DMS 273 treated with DMSO at 0.1 percent for 48 hours (cell line): ENCODE measurements at regions not wholly inside any gene's neighbourhood (a gene's known extent, or its start where the extent isn't known, plus 50 kb on each side); places are given as distances from the start of the nearest gene placed in this dataset.

Source experiments
- DNase-seq: peaks from one replicate; lab custom pipeline; 2025; lab: John Stamatoyannopoulos, UW

GRCh38 chr13:111476197-111476596 is 155.8 kb downstream of the TEX29 start:
- no peak for DNase-seq

- DNase-seq: no peak
Measured at GRCh38 chr13:111479412-111479811, 159.0 kb downstream of the TEX29 start.

GRCh38 chr13:111480503-111480902 is 160.1 kb downstream of the TEX29 start:
- no peak for DNase-seq

GRCh38 chr13:111480976-111481375 is 160.5 kb downstream of the TEX29 start:
- no peak for DNase-seq

- DNase-seq: no peak
Measured at GRCh38 chr13:111482126-111482525, 161.7 kb downstream of the TEX29 start.

- DNase-seq: no peak
Measured at GRCh38 chr13:111482806-111483620, 162.6 kb downstream of the TEX29 start.

GRCh38 chr13:111483621-111483987 is 163.2 kb downstream of the TEX29 start:
- DNase-seq: no peak

GRCh38 chr13:111484141-111484925 is 163.9 kb downstream of the TEX29 start:
- DNase-seq: no peak

- no peak for DNase-seq
Measured at GRCh38 chr13:111484959-111485358, 164.5 kb downstream of the TEX29 start.

GRCh38 chr13:111485491-111486250 is 165.2 kb downstream of the TEX29 start:
- DNase-seq: no peak

- DNase-seq: no peak
Measured at GRCh38 chr13:111486331-111486730, 165.9 kb downstream of the TEX29 start.

GRCh38 chr13:111486801-111487200 is 166.4 kb downstream of the TEX29 start:
- no peak for DNase-seq

GRCh38 chr13:111488486-111489132 is 168.2 kb downstream of the TEX29 start:
- DNase-seq: no peak

GRCh38 chr13:111489301-111489700 is 168.9 kb downstream of the TEX29 start:
- no peak for DNase-seq

GRCh38 chr13:111490611-111491010 is 170.2 kb downstream of the TEX29 start:
- no peak for DNase-seq

GRCh38 chr13:111491021-111491420 is 170.6 kb downstream of the TEX29 start:
- no peak for DNase-seq

GRCh38 chr13:111491659-111492058 is 171.2 kb downstream of the TEX29 start:
- DNase-seq: no peak

GRCh38 chr13:111492341-111492950 is 172.0 kb downstream of the TEX29 start:
- DNase-seq: no peak

GRCh38 chr13:111492958-111493357 is 172.5 kb downstream of the TEX29 start:
- DNase-seq: no peak

- DNase-seq: no peak
Measured at GRCh38 chr13:111493468-111493867, 173.0 kb downstream of the TEX29 start.

- DNase-seq: no peak
Measured at GRCh38 chr13:111494641-111495040, 174.2 kb downstream of the TEX29 start.
